GM12878 (cell line): ENCODE measurements at regions not wholly inside any gene's neighbourhood (a gene's known extent, or its start where the extent isn't known, plus 50 kb on each side); places are given as distances from the start of the nearest gene placed in this dataset.

Experiments used
- ATAC-seq: fragments of 200-7000 bp; cut with Tn5 transposase; 3 replicates; pipeline ENCODE4 v1.9.1; 2020; ENCODE audit warnings: mild to moderate bottlenecking, moderate library complexity
- BruUV-seq: library from RNA; stranded (reverse); fragments of 400-500 nt; replicated peaks from 2 replicates; lab custom pipeline; 2021; lab: Mats Ljungman, UMichigan
- CTCF ChIA-PET: fragments of 300-600 bp; sonication (Branson Sonifier 250); formaldehyde crosslinking; extraction: SDS; loops from one replicate; lab custom pipeline; 2021; ENCODE audit warnings: inconsistent platforms; lab: Yijun Ruan, JAX
- POLR2A ChIA-PET: fragments of 350-600 bp; formaldehyde crosslinking; extraction: SDS; loops from one replicate; lab custom pipeline; 2021; ENCODE audit warnings: inconsistent platforms; lab: Charles Lee
- RAD21 ChIA-PET: fragments of 300-600 bp; sonication (Branson Sonifier 250); formaldehyde crosslinking; loops from one replicate; lab custom pipeline; 2023; ENCODE audit warnings: antibody characterized with exemption; ENCODE audit not compliant: unreplicated experiment; lab: Charles Lee
- SMC1A ChIA-PET: fragments of 300-600 bp; sonication (Branson Sonifier 250); formaldehyde crosslinking; loops from one replicate; lab custom pipeline; 2023; ENCODE audit not compliant: unreplicated experiment, uncharacterized antibody; lab: Charles Lee
- DNase-seq: peaks from one replicate; pipeline ENCODE4 v3.0.0-alpha.2; 2011; ENCODE audit warnings: low read depth, low spot score
- FAIRE-seq: peaks from 3 replicates; lab custom pipeline; 2011; peaks lifted over from hg19 to GRCh38; lab: Jason Lieb, UNC
- H2AFZ ChIP-seq: 2 replicates; pipeline ENCODE4 v1.6.0; 2011; ENCODE audit warnings: low read depth, low read length, control low read depth; ENCODE audit not compliant: control insufficient read depth
- H3K27ac ChIP-seq: 2 replicates; pipeline ENCODE4 v1.5.1; 2011; ENCODE audit warnings: control low read depth; ENCODE audit not compliant: control insufficient read depth, insufficient read depth
- H3K27me3 ChIP-seq, 2 experiments: replicated peaks in 1 of 2; 2 replicates each; pipeline versions ENCODE4 v1.6.0 to v1.6.1; 2011; ENCODE audit warnings: low read length in 1 of 2; ENCODE audit not compliant: control insufficient read depth in 2 of 2, insufficient read depth in 2 of 2
- H3K36me3 ChIP-seq, 2 experiments: 2 replicates each; pipeline ENCODE4 v1.5.1; 2011; ENCODE audit warnings: low read length in 1 of 2; ENCODE audit not compliant: control insufficient read depth in 2 of 2, insufficient read depth in 2 of 2
- H3K4me1 ChIP-seq: 2 replicates; pipeline ENCODE4 v1.6.1; 2011; ENCODE audit warnings: mild to moderate bottlenecking, low read length, moderate library complexity, mixed read lengths; ENCODE audit not compliant: control insufficient read depth, insufficient read depth
- H3K4me2 ChIP-seq: 2 replicates; pipeline ENCODE4 v1.6.0; 2011; ENCODE audit warnings: control low read depth; ENCODE audit not compliant: control insufficient read depth, insufficient read depth
- H3K4me3 ChIP-seq: fragments of 200-600 bp; sonication (generic); 2 replicates; pipeline ENCODE4 v1.5.1; 2016
- H3K79me2 ChIP-seq: 2 replicates; pipeline ENCODE4 v1.6.0; 2011; ENCODE audit warnings: low read length; ENCODE audit not compliant: control insufficient read depth, insufficient read depth
- H3K9ac ChIP-seq: 2 replicates; pipeline ENCODE4 v1.8.0; 2011; ENCODE audit warnings: low read length, control low read depth, mixed read lengths; ENCODE audit not compliant: control insufficient read depth, insufficient read depth
- H3K9me3 ChIP-seq: replicated peaks from 3 replicates; pipeline ENCODE4 v1.5.1; 2011; ENCODE audit warnings: mild to moderate bottlenecking, low read length; ENCODE audit not compliant: control insufficient read depth, insufficient read depth
- H4K20me1 ChIP-seq: 2 replicates; pipeline ENCODE4 v1.6.0; 2011; ENCODE audit not compliant: control insufficient read depth, insufficient read depth
- CHD2 ChIP-seq: IDR thresholded peaks from 2 replicates; pipeline ENCODE4 v1.6.1; 2011; ENCODE audit warnings: low read depth, low read length, improper control_type of control experiment, borderline replicate concordance
- CUX1 ChIP-seq: IDR thresholded peaks from 2 replicates; pipeline ENCODE4 v1.6.1; 2012; ENCODE audit warnings: improper control_type of control experiment, low read depth, low read length; ENCODE audit not compliant: insufficient replicate concordance
- MYC ChIP-seq: IDR thresholded peaks from 2 replicates; pipeline ENCODE4 v1.6.1; 2011; ENCODE audit warnings: mild to moderate bottlenecking, low read length, moderate library complexity, inconsistent platforms; ENCODE audit not compliant: insufficient read depth, insufficient replicate concordance, insufficient read length, severe bottlenecking
- NBN ChIP-seq: fragments of 450-650 bp; IDR thresholded peaks from 2 replicates; pipeline ENCODE4 v1.6.1; 2016
- NFIC ChIP-seq: IDR thresholded peaks from 2 replicates; pipeline ENCODE4 v1.6.1; 2012; ENCODE audit warnings: low read depth, mild to moderate bottlenecking, inconsistent platforms, low read length, moderate library complexity
- SKIL ChIP-seq: fragments of 450-650 bp; IDR thresholded peaks from 2 replicates; pipeline ENCODE4 v1.6.1; 2017; ENCODE audit warnings: mild to moderate bottlenecking, low read depth, inconsistent platforms; ENCODE audit not compliant: poor library complexity, severe bottlenecking
- SUZ12 ChIP-seq: fragments of 200-600 bp; sonication (generic); IDR thresholded peaks from one replicate; pipeline ENCODE4 v1.6.1; 2018; ENCODE audit warnings: antibody characterized with exemption, mild to moderate bottlenecking; ENCODE audit not compliant: unreplicated experiment
- ZNF207 ChIP-seq: fragments of 450-650 bp; IDR thresholded peaks from 2 replicates; pipeline ENCODE4 v1.6.1; 2014; ENCODE audit warnings: antibody characterized with exemption, mild to moderate bottlenecking, borderline replicate concordance
- ZNF274 ChIP-seq: IDR thresholded peaks from one replicate; pipeline ENCODE4 v1.8.0; 2011; ENCODE audit not compliant: insufficient read length, insufficient read depth
- WGBS: methylation state at CpG from one replicate; pipeline ENCODE4 v1.1.6; 2016; ENCODE audit warnings: low lambda C conversion rate; ENCODE audit not compliant: insufficient replicate concordance, insufficient coverage; ENCODE audit errors: missing lambda C conversion rate; 5-methylcytosine and 5-hydroxymethylcytosine counted together
- in situ Hi-C: fragments of 300-500 bp; cut with MboI; formaldehyde crosslinking; loops from 9 replicates; pipeline ENCODE4 v1.14.3; 2018; ENCODE audit warnings: mixed read lengths
- intact Hi-C: fragments of 100-400 bp; cut with micrococcal nuclease; formaldehyde crosslinking; loops from one replicate; pipeline ENCODE4 v1.14.2; 2022; ENCODE audit not compliant: unreplicated experiment

GRCh38 chr1:239155466-239156091, 230.8 kb upstream of the CHRM3 start:
- 0% methylated on average over 3 of the region's 3 CpGs for WGBS
- Histone ChIP-seq H3K27ac (no peak overlapping the region), H3K36me3 (no peaks in the 10 kb centered on the region), H3K4me2 (no peak overlapping the region), H3K27me3 (no peaks in the 10 kb centered on the region), H3K9ac (no peak overlapping the region), H4K20me1 (no peaks in the 10 kb centered on the region), H3K4me1 (no peaks in the 10 kb centered on the region), H3K4me3 (no peak overlapping the region), H2AFZ (no peak overlapping the region), H3K9me3 (no peaks in the 10 kb centered on the region), H3K79me2 (no peaks in the 10 kb centered on the region)
- ATAC-seq (no peak), FAIRE-seq (no peak), DNase-seq (no peak)
- ChIA-PET CTCF (interaction anchor here (1.0 kb wide), 1 partner anchor 11 kb away, joined by 3 read pairs; no protein-coding TSS in a partner anchor), RAD21 (no interaction called here), POLR2A (no interaction called here), SMC1A (no interaction called here)
- intact Hi-C loops, result no loop called here
- in situ Hi-C loops, result no loop called here
- no TSS peak for BruUV-seq
- no peak for TF ChIP-seq ZNF274
- TF ChIP-seq NBN, result no peak
- TF ChIP-seq MYC, result no peak
- TF ChIP-seq SUZ12, result no peak

GRCh38 chr1:239151937-239152336, 234.4 kb upstream of the CHRM3 start:
- SMC1A ChIA-PET, result no interaction called here
- no TSS peak for BruUV-seq

More at GRCh38 chr1:239151937-239152336, 234.4 kb upstream of the CHRM3 start:
- TF ChIP-seq ZNF207, result no peak
- no peak for TF ChIP-seq NBN
- no peak for TF ChIP-seq SKIL
- no peak for TF ChIP-seq CUX1
- TF ChIP-seq CHD2, result no peak
- no peak for TF ChIP-seq NFIC
- no peak overlapping the region for H3K4me3 ChIP-seq
- H3K27ac ChIP-seq, result no peak overlapping the region
- H4K20me1 ChIP-seq, result no peaks in the 10 kb centered on the region
- H3K27me3 ChIP-seq, result no peaks in the 10 kb centered on the region
- in situ Hi-C loops, result no loop called here
- FAIRE-seq, result no peak
- H3K4me1 ChIP-seq, result no peaks in the 10 kb centered on the region
- no peak for ATAC-seq
- RAD21 ChIA-PET, result no interaction called here
- no peak overlapping the region for H3K4me2 ChIP-seq
- POLR2A ChIA-PET, result no interaction called here
- CTCF ChIA-PET, result no interaction called here
- no peaks in the 10 kb centered on the region for H3K79me2 ChIP-seq
- WGBS, result 0% methylated on average over 2 of the region's 2 CpGs
- no peaks in the 10 kb centered on the region for H3K9me3 ChIP-seq
- no peak overlapping the region for H3K9ac ChIP-seq
- intact Hi-C loops, result no loop called here
- H2AFZ ChIP-seq, result no peak overlapping the region
- H3K36me3 ChIP-seq, result no peaks in the 10 kb centered on the region
- DNase-seq, result no peak
